HL-60 (cell line): ENCODE measurements at regions not wholly inside any gene's neighbourhood (a gene's known extent, or its start where the extent isn't known, plus 50 kb on each side); places are given as distances from the start of the nearest gene placed in this dataset.

Experiments used
- DNase-seq, 2 experiments: peaks; one replicate each; pipeline ENCODE4 v3.0.0-alpha.2; 2010 to 2020; ENCODE audit warnings: low read depth in 1 of 2, low spot score in 1 of 2
- H3K27ac ChIP-seq: fragments of 250-450 bp; sonication (Bioruptor Pico); replicated peaks from 2 replicates; pipeline ENCODE4 v1.5.1; 2020; ENCODE audit warnings: mild to moderate bottlenecking, moderate library complexity
- H3K27me3 ChIP-seq: fragments of 250-450 bp; sonication (Bioruptor Pico); 2 replicates; pipeline ENCODE4 v1.5.1; 2021; ENCODE audit warnings: mild to moderate bottlenecking, moderate library complexity; ENCODE audit not compliant: insufficient read depth, poor library complexity, severe bottlenecking
- H3K4me3 ChIP-seq: replicated peaks from 2 replicates; pipeline ENCODE4 v1.5.1; 2011; ENCODE audit warnings: mild to moderate bottlenecking, control low read depth, low read length; ENCODE audit not compliant: insufficient read depth
- GABPA ChIP-seq: IDR thresholded peaks from 2 replicates; pipeline ENCODE4 v1.6.1; 2012; ENCODE audit warnings: low read depth
- POLR2AphosphoS5 ChIP-seq: IDR thresholded peaks from 2 replicates; pipeline ENCODE4 v1.6.1; 2012; ENCODE audit warnings: low read depth
- SPI1 ChIP-seq: IDR thresholded peaks from 2 replicates; pipeline ENCODE4 v1.6.1; 2012; ENCODE audit warnings: low read depth, mild to moderate bottlenecking, borderline replicate concordance
- TF ChIP-seq, protein P1 (sequence below): IDR thresholded peaks from 2 replicates; pipeline ENCODE4 v1.6.1; 2012; ENCODE audit warnings: low read depth; ENCODE audit not compliant: insufficient replicate concordance
- TF ChIP-seq, protein P2 (sequence below): IDR thresholded peaks from one replicate; pipeline ENCODE4 v1.5.1; 2011; ENCODE audit warnings: low read length, control low read depth, inconsistent platforms; ENCODE audit not compliant: insufficient read depth

DNA sequence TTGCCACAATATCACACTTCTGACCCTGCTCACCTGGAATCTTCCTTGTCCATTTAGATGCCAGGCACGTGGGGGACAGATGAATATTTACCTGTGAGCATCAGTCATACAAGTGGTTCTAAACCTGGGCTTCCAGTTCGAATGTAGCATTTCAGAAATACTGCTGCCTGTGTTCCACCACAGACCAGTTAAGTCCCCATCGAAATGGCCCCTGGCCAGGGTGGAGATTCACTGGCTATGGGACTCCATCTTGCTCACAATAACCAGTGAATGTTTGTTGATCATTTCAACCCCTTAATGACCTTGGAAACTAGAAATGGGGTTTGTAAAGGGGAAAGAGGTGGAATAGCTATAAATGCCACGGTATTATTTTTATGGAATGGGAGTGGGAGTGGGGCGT lies 73.8 kb downstream of the CLDN34 start:
- TF ChIP-seq, protein P1, sequence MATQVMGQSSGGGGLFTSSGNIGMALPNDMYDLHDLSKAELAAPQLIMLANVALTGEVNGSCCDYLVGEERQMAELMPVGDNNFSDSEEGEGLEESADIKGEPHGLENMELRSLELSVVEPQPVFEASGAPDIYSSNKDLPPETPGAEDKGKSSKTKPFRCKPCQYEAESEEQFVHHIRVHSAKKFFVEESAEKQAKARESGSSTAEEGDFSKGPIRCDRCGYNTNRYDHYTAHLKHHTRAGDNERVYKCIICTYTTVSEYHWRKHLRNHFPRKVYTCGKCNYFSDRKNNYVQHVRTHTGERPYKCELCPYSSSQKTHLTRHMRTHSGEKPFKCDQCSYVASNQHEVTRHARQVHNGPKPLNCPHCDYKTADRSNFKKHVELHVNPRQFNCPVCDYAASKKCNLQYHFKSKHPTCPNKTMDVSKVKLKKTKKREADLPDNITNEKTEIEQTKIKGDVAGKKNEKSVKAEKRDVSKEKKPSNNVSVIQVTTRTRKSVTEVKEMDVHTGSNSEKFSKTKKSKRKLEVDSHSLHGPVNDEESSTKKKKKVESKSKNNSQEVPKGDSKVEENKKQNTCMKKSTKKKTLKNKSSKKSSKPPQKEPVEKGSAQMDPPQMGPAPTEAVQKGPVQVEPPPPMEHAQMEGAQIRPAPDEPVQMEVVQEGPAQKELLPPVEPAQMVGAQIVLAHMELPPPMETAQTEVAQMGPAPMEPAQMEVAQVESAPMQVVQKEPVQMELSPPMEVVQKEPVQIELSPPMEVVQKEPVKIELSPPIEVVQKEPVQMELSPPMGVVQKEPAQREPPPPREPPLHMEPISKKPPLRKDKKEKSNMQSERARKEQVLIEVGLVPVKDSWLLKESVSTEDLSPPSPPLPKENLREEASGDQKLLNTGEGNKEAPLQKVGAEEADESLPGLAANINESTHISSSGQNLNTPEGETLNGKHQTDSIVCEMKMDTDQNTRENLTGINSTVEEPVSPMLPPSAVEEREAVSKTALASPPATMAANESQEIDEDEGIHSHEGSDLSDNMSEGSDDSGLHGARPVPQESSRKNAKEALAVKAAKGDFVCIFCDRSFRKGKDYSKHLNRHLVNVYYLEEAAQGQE, result no peak
- Histone ChIP-seq H3K4me3 (no peak overlapping the region), H3K27me3 (no peaks in the 10 kb centered on the region), H3K27ac (no peak overlapping the region)
- DNase-seq, result no peak

DNA sequence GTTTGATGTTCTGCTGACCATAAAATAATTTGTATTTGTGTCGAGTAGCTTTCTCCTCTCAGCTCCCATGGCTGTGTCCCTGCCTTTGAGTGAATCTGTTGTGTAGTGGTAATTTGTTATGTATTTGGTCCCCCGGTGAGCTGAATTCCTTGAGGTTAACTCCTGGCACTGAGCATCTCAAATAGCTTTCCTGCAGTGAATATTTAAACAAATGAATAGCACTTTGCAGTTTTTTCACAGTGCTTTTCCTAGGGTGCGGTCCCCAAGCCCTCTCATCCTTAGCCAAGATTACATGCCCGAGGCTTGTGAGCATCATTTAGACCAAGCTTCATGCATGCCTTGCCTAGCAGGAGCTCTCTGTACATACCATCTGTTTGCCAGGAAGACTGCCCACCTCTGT lies 74.2 kb downstream of the CLDN34 start:
- no peak overlapping the region for H3K4me3 ChIP-seq
- no peak for DNase-seq
- TF ChIP-seq GABPA, result no peak
- TF ChIP-seq, protein P2, sequence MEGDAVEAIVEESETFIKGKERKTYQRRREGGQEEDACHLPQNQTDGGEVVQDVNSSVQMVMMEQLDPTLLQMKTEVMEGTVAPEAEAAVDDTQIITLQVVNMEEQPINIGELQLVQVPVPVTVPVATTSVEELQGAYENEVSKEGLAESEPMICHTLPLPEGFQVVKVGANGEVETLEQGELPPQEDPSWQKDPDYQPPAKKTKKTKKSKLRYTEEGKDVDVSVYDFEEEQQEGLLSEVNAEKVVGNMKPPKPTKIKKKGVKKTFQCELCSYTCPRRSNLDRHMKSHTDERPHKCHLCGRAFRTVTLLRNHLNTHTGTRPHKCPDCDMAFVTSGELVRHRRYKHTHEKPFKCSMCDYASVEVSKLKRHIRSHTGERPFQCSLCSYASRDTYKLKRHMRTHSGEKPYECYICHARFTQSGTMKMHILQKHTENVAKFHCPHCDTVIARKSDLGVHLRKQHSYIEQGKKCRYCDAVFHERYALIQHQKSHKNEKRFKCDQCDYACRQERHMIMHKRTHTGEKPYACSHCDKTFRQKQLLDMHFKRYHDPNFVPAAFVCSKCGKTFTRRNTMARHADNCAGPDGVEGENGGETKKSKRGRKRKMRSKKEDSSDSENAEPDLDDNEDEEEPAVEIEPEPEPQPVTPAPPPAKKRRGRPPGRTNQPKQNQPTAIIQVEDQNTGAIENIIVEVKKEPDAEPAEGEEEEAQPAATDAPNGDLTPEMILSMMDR, result no peak
- TF ChIP-seq POLR2AphosphoS5, result no peak
- no peaks in the 10 kb centered on the region for H3K27me3 ChIP-seq
- H3K27ac ChIP-seq, result no peak overlapping the region

DNA sequence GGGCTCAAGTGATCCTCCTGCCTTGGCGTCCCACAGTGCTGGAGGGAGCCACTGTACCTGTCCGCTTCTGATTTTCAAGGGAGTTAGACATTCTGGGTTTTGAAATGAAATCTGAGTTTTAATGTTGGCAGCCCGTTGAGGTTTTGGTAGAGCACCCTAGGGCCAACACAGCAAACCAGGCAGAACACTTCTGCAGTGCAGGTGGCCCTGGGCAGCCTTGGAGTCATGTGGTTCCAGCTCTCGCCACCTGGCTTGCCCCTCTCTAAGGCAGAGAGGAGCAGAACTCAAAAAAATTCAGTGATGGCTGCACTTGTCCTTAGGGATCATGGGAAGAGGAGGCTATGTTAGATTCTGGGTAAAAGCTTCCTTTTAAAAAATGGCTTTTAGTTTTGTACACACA lies 74.9 kb downstream of the CLDN34 start:
- no peaks in the 10 kb centered on the region for H3K27me3 ChIP-seq
- no peak overlapping the region for H3K27ac ChIP-seq
- no peak overlapping the region for H3K4me3 ChIP-seq
- TF ChIP-seq SPI1, result no peak
- DNase-seq, result no peak

DNA sequence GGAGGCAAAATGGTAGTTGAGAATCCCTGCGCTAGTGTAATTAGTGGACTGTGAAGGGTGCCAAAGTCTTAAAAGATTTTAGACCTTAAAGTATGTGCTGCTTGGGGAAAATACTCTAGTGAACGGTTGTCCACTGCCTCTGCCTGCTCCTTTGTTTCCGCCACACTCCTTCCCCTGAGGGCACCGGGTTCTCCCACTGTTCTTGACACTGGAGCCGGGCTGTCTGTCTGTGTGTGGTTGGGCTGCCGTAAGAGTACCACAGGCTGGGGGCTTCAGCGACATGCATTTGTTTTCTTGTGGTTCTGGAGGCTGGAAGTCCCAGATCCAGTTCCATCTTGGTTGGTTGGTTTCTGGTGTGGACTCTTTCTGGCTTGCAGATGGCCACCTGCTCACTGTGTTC lies 76.2 kb downstream of the CLDN34 start:
- H3K27me3 ChIP-seq, result no peaks in the 10 kb centered on the region
- H3K4me3 ChIP-seq, result no peak overlapping the region
- DNase-seq, result no peak
- TF ChIP-seq SPI1, result no peak
- TF ChIP-seq, protein P1, result no peak
- no peak for TF ChIP-seq GABPA
- no peak for TF ChIP-seq POLR2AphosphoS5
- TF ChIP-seq, protein P2, result no peak
- no peak overlapping the region for H3K27ac ChIP-seq

DNA sequence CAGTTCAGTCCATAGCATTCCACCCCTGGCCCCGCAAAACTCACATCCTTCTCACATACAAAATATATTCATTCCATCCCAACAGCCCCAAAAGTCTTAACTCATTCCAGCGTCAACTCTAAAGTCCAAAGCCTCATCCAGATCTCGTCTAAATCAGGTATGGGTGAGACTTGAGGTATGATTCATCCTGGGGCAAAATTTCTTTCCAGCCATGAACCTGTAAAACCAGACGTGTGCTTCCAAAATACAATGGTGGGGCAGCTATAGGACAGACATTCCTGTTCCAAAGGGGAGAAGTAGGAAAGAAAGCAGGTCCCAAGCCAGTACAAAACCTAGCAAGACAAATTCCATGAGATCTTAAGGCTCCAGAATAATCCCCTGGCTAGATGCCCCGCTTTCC lies 76.9 kb downstream of the CLDN34 start:
- no peak for DNase-seq
- TF ChIP-seq, protein P2, result no peak
- TF ChIP-seq SPI1 (no peak), POLR2AphosphoS5 (no peak), GABPA (no peak)
- TF ChIP-seq, protein P1, result no peak
- no peak overlapping the region for H3K27ac ChIP-seq
- no peaks in the 10 kb centered on the region for H3K27me3 ChIP-seq
- no peak overlapping the region for H3K4me3 ChIP-seq
